ENCODE measurements at regions not wholly inside any gene's neighbourhood (a gene's known extent, or its start where the extent isn't known, plus 50 kb on each side); places are given as distances from the start of the nearest gene placed in this dataset.

DNA sequence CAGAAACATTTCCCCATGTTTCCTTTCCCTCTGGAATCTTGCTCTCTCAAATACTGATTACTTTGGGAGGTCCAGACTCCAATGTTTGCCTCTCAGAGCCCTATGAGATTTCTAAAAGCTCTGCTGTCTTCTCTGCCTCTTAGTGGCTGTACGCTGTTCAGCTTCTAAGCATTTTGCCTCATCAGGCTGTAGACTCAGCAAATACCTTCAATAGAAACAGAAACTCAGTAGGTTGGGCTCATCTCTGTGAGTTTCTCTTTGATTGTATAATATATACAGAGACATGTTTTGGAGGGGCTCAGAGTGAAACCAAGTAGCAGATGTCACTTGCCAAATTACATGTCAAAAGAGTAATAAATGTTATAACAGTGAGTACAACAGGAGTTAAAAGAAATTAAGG is 380.8 kb upstream of the MEIS2 start:
- WGBS, 2 experiments: 100% methylated on average over 1 of the region's 1 CpG
- Histone ChIP-seq H3K36me3 (ENCODE audit: control insufficient read depth, insufficient read depth, low read length) (no peaks in the 10 kb centered on the region), H3K4me1 (ENCODE audit: control insufficient read depth, insufficient read depth, low read length) (no peaks in the 10 kb centered on the region), H3K4me3 (ENCODE audit: insufficient read depth, low read depth, low read length) (no peak overlapping the region), H3K27me3 (ENCODE audit: control insufficient read depth, insufficient read depth, low read length, poor library complexity, severe bottlenecking) (no peaks in the 10 kb centered on the region), H3K9me3 (ENCODE audit: control insufficient read depth, low read length) (no peaks in the 10 kb centered on the region), H3K27ac (ENCODE audit: insufficient read depth, low read depth, low read length, poor library complexity, severe bottlenecking) (no peak overlapping the region)

DNA sequence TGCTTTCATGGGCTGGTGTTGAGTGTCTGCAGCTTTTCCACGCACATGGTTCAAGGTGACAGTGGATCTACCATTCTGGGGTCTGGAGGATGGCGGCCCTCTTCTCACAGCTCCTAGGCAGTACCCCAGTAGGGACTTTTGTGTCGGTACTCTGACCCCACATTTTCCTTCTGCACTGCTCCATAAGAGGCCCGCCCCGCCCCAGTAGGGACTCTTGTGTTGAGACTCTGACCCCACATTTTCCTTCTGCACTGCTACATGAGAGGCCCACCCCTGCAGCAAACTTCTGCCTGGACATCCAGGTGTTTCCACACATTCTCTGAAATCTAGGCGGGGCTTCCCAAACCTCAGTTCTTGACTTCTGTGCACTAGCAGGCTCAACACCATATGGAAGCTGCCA is 383.4 kb upstream of the MEIS2 start:
- H3K4me1 ChIP-seq (ENCODE audit: control insufficient read depth, insufficient read depth, low read length): no peaks in the 10 kb centered on the region
- no peaks in the 10 kb centered on the region for H3K9me3 ChIP-seq (ENCODE audit: control insufficient read depth, low read length)
- H3K27me3 ChIP-seq (ENCODE audit: control insufficient read depth, insufficient read depth, low read length, poor library complexity, severe bottlenecking): no peaks in the 10 kb centered on the region
- WGBS, 2 experiments: 91 to 94% methylated on average over 6 of the region's 6 CpGs
- no peak overlapping the region for H3K4me3 ChIP-seq (ENCODE audit: insufficient read depth, low read depth, low read length)
- no peaks in the 10 kb centered on the region for H3K36me3 ChIP-seq (ENCODE audit: control insufficient read depth, insufficient read depth, low read length)
- no peak overlapping the region for H3K27ac ChIP-seq (ENCODE audit: insufficient read depth, low read depth, low read length, poor library complexity, severe bottlenecking)

DNA sequence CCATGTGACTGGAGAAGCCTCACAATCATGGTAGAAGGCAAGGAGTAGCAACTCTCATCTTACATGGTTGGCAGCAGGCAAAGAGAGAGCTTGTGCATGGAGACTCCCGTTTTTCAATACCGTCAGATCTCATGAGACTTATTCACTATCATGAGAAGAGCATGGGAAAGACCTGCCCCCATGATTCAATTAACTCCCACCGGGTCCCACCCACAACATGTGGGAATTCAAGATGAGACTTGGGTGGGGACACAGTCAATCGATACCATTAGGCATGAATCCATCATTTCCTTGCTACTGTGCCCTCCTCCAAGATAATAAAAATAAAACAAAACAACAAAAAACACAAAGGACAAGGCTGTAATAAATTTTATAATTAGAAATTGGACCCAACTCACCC is 384.7 kb upstream of the MEIS2 start:
- Histone ChIP-seq H3K27me3 (ENCODE audit: control insufficient read depth, insufficient read depth, low read length, poor library complexity, severe bottlenecking) (no peaks in the 10 kb centered on the region), H3K27ac (ENCODE audit: insufficient read depth, low read depth, low read length, poor library complexity, severe bottlenecking) (no peak overlapping the region), H3K4me1 (ENCODE audit: control insufficient read depth, insufficient read depth, low read length) (no peaks in the 10 kb centered on the region), H3K9me3 (ENCODE audit: control insufficient read depth, low read length) (no peaks in the 10 kb centered on the region), H3K4me3 (ENCODE audit: insufficient read depth, low read depth, low read length) (no peak overlapping the region), H3K36me3 (ENCODE audit: control insufficient read depth, insufficient read depth, low read length) (no peaks in the 10 kb centered on the region)
- WGBS, 2 experiments: 93 to 95% methylated on average over 4 of the region's 4 CpGs

DNA sequence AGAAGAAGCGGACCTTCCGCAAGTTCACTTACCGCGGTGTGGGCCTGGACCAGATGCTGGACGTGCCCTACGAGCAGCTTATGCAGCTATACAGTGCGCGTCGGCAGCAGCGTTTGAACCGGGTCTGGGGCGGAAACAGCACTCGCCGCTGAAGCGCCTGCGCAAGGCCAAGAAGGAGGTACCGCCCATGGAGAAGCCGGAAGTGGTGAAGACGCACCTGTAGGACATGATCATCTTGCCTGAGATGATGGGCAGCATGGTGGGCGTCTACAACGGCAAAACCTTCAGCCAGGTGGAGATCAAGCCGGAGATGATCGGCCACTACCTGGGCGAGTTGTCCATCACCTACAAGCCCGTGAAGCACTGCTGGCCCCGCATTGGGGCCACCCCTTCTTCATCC is 390.4 kb upstream of the MEIS2 start:
- Histone ChIP-seq H3K27me3 (ENCODE audit: control insufficient read depth, insufficient read depth, low read length, poor library complexity, severe bottlenecking) (no peaks in the 10 kb centered on the region), H3K27ac (ENCODE audit: insufficient read depth, low read depth, low read length, poor library complexity, severe bottlenecking) (no peak overlapping the region), H3K4me3 (ENCODE audit: insufficient read depth, low read depth, low read length) (no peak overlapping the region), H3K4me1 (ENCODE audit: control insufficient read depth, insufficient read depth, low read length) (no peaks in the 10 kb centered on the region), H3K9me3 (ENCODE audit: control insufficient read depth, low read length) (no peaks in the 10 kb centered on the region), H3K36me3 (ENCODE audit: control insufficient read depth, insufficient read depth, low read length) (no peaks in the 10 kb centered on the region)
- 94 to 96% methylated on average over 26 of the region's 26 CpGs for WGBS, 2 experiments

DNA sequence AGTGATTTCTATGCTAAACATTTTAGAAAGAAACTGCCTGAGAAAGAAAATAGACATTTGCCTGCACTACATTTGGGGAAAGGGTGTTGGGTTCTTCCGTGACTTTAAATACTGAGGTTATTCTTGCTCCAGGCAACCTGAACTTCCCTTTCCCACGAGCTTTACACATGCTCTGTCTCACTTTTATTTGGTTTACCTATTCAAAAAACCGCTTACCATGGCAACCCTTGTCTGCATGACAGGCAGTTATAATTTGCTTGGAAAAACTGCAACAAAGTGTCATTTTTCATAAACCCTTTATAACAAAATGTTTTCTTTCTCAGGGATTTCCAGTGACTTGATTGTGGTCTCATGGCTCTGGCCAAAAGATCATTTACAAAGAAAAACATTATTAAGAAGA is 416.3 kb upstream of the MEIS2 start:
- Histone ChIP-seq H3K4me3 (ENCODE audit: insufficient read depth, low read depth, low read length) (no peak overlapping the region), H3K4me1 (ENCODE audit: control insufficient read depth, insufficient read depth, low read length) (no peaks in the 10 kb centered on the region), H3K36me3 (ENCODE audit: control insufficient read depth, insufficient read depth, low read length) (no peaks in the 10 kb centered on the region), H3K9me3 (ENCODE audit: control insufficient read depth, low read length) (no peaks in the 10 kb centered on the region), H3K27ac (ENCODE audit: insufficient read depth, low read depth, low read length, poor library complexity, severe bottlenecking) (no peak overlapping the region), H3K27me3 (ENCODE audit: control insufficient read depth, insufficient read depth, low read length, poor library complexity, severe bottlenecking) (no peaks in the 10 kb centered on the region)
- 87 to 90% methylated on average over 3 of the region's 3 CpGs for WGBS, 2 experiments

DNA sequence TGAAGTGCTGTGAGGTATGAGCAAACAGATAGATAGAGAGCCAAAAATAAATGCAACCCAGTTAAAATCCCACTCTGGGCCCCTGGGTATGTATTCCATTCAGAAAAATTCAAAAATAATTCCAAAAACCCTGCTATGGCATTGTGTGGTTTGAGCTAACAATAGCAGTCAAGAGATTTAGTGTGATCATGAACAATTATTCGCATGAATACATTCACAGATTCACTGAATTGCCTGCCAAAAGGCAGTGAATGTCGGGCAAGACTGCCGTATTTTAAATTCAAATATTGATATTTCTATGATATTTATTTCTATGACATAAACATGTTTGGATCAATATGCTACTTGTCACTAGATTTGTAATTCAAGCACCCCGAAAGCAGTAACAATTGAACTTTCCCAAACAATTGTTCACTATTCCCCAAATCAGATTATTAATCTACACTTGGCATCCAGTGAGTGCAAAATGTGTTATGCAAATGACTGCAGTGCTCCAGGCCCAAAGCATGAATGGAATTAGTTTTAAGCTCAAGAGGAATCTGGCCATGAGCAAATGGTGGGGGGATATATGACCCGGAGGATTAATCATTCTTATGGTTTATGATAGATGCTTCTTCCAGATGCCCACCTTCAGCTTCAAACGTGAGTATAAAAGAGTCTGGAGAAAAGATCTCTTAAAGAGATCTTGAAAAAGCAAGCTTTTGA is 417.0 kb upstream of the MEIS2 start:
- H3K27me3 ChIP-seq (ENCODE audit: control insufficient read depth, insufficient read depth, low read length, poor library complexity, severe bottlenecking): no peaks in the 10 kb centered on the region
- H3K9me3 ChIP-seq (ENCODE audit: control insufficient read depth, low read length): no peaks in the 10 kb centered on the region
- no peaks in the 10 kb centered on the region for H3K36me3 ChIP-seq (ENCODE audit: control insufficient read depth, insufficient read depth, low read length)
- WGBS, 2 experiments: 75 to 95% methylated on average over 2 to 6 of the region's 6 CpGs
- H3K27ac ChIP-seq (ENCODE audit: insufficient read depth, low read depth, low read length, poor library complexity, severe bottlenecking): no peak overlapping the region
- H3K4me1 ChIP-seq (ENCODE audit: control insufficient read depth, insufficient read depth, low read length): no peaks in the 10 kb centered on the region
- H3K4me3 ChIP-seq (ENCODE audit: insufficient read depth, low read depth, low read length): no peak overlapping the region

DNA sequence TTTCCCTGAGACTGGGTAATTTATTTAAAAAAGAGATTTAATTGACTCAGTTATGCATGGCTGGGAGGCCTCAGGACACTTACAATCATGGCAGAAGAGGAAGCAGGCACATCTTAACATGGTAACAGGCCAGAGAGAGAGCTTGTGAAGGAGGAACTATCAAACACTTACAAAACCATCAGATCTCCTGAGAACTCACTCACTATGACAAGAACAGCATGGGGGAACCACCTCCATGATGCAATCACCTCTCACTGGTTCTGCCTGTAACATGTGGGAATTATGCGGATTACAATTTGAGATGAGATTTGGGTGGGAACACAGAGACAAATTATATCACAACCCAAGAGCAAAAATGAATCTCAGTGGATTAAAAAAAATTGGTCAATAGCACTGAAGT is 416.0 kb upstream of the TMCO5A start:
- Histone ChIP-seq H3K4me3 (ENCODE audit: insufficient read depth, low read depth, low read length) (no peak overlapping the region), H3K27ac (ENCODE audit: insufficient read depth, low read depth, low read length, poor library complexity, severe bottlenecking) (no peak overlapping the region), H3K4me1 (ENCODE audit: control insufficient read depth, insufficient read depth, low read length) (no peaks in the 10 kb centered on the region), H3K27me3 (ENCODE audit: control insufficient read depth, insufficient read depth, low read length, poor library complexity, severe bottlenecking) (no peaks in the 10 kb centered on the region), H3K36me3 (ENCODE audit: control insufficient read depth, insufficient read depth, low read length) (no peaks in the 10 kb centered on the region), H3K9me3 (ENCODE audit: control insufficient read depth, low read length) (no peaks in the 10 kb centered on the region)
- whole genome bisulfite sequencing, 2 experiments: 71% methylated on average over 1 of the region's 1 CpG; no CpG with 5 or more reads in 1 of the 2 experiments

DNA sequence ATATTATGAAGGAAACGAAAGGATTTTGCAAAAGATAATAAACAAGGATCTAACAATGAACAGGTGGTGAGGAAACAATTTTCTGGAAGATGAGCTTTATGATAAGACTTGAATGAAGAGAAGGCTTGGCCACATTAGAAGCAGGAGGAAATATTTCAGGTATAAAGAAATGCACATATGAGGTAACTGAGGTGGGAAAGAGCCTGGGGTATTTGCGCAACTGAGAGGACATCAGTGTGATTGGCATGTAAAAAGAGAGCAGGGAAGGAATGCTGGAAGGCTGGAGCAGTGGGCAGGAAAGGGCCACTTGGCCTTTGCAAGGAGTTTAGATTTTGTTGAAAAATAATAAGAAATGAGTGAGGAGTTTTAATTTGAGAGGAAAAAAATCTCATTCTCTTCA is 414.4 kb upstream of the TMCO5A start:
- WGBS, 2 experiments: 92 to 93% methylated on average over 2 of the region's 2 CpGs
- Histone ChIP-seq H3K4me1 (ENCODE audit: control insufficient read depth, insufficient read depth, low read length) (no peaks in the 10 kb centered on the region), H3K36me3 (ENCODE audit: control insufficient read depth, insufficient read depth, low read length) (no peaks in the 10 kb centered on the region), H3K27me3 (ENCODE audit: control insufficient read depth, insufficient read depth, low read length, poor library complexity, severe bottlenecking) (no peaks in the 10 kb centered on the region), H3K27ac (ENCODE audit: insufficient read depth, low read depth, low read length, poor library complexity, severe bottlenecking) (no peak overlapping the region), H3K4me3 (ENCODE audit: insufficient read depth, low read depth, low read length) (no peak overlapping the region), H3K9me3 (ENCODE audit: control insufficient read depth, low read length) (no peaks in the 10 kb centered on the region)

DNA sequence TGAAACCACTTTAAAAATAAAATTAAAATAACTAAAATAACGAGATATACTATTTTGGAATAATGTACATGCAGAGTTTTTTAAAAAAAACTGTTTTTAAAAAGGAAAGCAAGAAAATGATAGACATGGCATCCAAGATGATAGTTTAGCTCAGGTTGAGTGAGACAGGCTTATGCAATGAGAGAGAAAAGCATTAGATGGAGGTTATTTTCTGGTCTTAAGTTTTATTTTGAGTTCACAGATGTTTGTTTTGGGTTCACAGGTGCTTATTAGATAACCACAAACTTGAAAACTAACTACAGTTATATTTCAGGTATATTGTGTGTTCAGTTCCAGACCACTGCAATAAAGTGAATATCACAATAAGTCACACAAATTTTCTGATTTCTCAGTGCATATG is 413.6 kb upstream of the TMCO5A start:
- Histone ChIP-seq H3K4me3 (ENCODE audit: insufficient read depth, low read depth, low read length) (no peak overlapping the region), H3K36me3 (ENCODE audit: control insufficient read depth, insufficient read depth, low read length) (no peaks in the 10 kb centered on the region), H3K27me3 (ENCODE audit: control insufficient read depth, insufficient read depth, low read length, poor library complexity, severe bottlenecking) (no peaks in the 10 kb centered on the region), H3K9me3 (ENCODE audit: control insufficient read depth, low read length) (no peaks in the 10 kb centered on the region), H3K27ac (ENCODE audit: insufficient read depth, low read depth, low read length, poor library complexity, severe bottlenecking) (no peak overlapping the region), H3K4me1 (ENCODE audit: control insufficient read depth, insufficient read depth, low read length) (no peaks in the 10 kb centered on the region)
- 91 to 100% methylated on average over 1 of the region's 1 CpG for WGBS, 2 experiments

DNA sequence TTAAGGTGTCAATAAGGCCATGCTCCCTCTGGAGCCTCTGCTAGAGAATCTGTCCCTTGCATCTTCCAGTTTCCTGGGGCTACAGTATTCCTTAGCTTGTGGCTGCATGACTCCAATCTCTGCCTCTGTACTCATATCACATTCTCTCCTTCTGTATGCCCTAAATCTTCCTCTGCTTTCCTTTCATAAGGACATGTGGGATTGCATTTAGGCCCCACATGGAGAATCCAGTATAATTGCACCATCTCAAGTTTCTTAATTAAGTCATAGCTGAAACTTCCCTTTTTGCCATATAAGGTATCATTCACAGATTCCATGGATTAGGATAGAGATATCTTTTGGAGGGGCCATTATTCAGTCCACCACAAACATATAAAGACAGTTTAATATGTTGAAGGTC is 409.8 kb upstream of the TMCO5A start:
- Histone ChIP-seq H3K36me3 (ENCODE audit: control insufficient read depth, insufficient read depth, low read length) (no peaks in the 10 kb centered on the region), H3K4me1 (ENCODE audit: control insufficient read depth, insufficient read depth, low read length) (no peaks in the 10 kb centered on the region), H3K27me3 (ENCODE audit: control insufficient read depth, insufficient read depth, low read length, poor library complexity, severe bottlenecking) (no peaks in the 10 kb centered on the region), H3K27ac (ENCODE audit: insufficient read depth, low read depth, low read length, poor library complexity, severe bottlenecking) (no peak overlapping the region), H3K9me3 (ENCODE audit: control insufficient read depth, low read length) (no peaks in the 10 kb centered on the region), H3K4me3 (ENCODE audit: insufficient read depth, low read depth, low read length) (no peak overlapping the region)

DNA sequence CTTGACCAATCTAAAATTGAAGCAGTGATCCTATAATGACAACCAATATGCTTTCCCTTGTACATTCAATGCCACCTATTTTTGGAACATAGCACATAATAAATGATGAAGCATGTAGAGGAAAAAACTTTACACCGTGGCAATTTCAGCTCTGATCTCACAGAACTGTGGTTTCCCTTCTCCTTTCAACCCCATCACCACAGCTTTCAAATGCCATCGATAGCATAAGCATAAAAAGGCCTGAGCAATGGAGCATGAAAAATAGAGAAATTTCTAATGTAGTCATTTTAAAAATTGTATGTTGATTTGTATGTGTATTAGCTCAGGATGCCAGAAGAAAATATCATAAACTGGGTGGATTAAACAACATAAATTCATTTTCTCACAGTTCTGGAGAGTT is 406.0 kb upstream of the TMCO5A start:
- Histone ChIP-seq H3K36me3 (ENCODE audit: control insufficient read depth, insufficient read depth, low read length) (no peaks in the 10 kb centered on the region), H3K4me1 (ENCODE audit: control insufficient read depth, insufficient read depth, low read length) (no peaks in the 10 kb centered on the region), H3K27ac (ENCODE audit: insufficient read depth, low read depth, low read length, poor library complexity, severe bottlenecking) (no peak overlapping the region), H3K27me3 (ENCODE audit: control insufficient read depth, insufficient read depth, low read length, poor library complexity, severe bottlenecking) (no peaks in the 10 kb centered on the region), H3K4me3 (ENCODE audit: insufficient read depth, low read depth, low read length) (no peak overlapping the region), H3K9me3 (ENCODE audit: control insufficient read depth, low read length) (no peaks in the 10 kb centered on the region)
- whole genome bisulfite sequencing, 2 experiments: 90 to 92% methylated on average over 2 of the region's 2 CpGs

All from ectodermal cell (in vitro differentiated cells).